ENCODE measurements at regions not wholly inside any gene's neighbourhood (a gene's known extent, or its start where the extent isn't known, plus 50 kb on each side); places are given as distances from the start of the nearest gene placed in this dataset.

DNA sequence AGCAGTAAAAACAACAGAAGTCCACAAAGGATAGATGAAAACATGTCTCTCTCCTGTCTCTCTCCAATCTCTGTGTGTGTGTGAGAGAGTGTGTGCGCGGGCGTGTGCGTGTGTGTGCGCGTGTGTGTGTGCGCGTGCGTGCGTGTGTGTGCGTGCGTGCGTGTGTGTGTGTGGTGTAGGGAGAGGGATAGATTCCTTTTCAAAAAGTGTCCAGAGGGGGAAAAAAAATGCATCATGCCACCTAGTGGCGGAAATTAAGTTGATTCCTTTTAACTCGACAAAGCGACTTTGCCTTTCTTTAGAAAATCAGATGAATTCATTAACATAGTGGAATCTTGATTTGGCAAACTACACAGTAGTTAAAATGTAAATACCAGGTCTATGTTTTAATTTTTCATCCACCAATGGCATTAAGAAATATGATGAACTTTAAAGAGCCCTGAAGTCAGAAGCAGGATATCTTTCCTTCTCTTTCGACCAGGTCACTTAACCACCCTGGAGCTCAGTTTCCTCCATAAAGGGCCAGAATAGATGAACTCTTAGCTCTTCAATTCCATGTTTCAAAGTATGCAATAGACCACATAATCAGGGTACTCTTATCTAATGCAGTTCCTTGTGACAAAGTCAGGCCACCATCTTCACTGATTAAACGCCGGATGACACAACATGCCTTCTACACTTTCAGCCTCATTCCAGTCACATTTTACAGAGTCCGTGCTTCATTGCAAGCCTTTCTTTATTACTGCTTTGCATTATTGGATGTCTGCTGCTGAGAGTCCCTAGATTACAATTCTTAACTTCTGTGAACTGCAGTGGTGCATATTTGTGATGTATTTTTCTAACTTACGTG is 162.8 kb downstream of the FBXO8 start:
- DNase-seq = peak; percentile 23

- DNase-seq = no peak
Observed at GRCh38 chr4:174119830-174120229, 163.6 kb downstream of the FBXO8 start.

- DNase-seq = no peak
Observed at GRCh38 chr4:174119051-174119450, 164.4 kb downstream of the FBXO8 start.

DNA sequence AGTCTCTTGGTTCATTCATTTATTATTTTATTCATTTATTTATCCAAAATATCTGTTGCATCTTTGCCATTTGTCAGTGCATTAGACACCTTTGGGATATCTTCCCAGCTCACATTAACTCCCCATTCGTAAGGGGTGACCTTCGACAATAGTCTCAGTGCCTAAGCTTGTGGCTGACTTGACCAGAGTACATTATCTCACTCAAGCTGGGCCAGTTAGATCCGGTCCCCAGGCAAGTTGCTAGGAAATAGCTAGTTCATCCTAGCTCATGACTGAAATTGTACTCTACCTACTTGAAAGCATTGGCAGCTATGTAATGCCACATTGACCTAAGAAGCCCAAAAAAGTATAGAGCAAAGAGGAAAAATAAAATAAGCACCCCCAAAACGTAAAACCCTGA is 165.3 kb downstream of the FBXO8 start:
- no peak for DNase-seq

- DNase-seq = no peak
Observed at GRCh38 chr4:174117445-174117844, 166.0 kb downstream of the FBXO8 start.

GRCh38 chr4:174116021-174116420 is 167.4 kb downstream of the FBXO8 start:
- DNase-seq = no peak

DNA sequence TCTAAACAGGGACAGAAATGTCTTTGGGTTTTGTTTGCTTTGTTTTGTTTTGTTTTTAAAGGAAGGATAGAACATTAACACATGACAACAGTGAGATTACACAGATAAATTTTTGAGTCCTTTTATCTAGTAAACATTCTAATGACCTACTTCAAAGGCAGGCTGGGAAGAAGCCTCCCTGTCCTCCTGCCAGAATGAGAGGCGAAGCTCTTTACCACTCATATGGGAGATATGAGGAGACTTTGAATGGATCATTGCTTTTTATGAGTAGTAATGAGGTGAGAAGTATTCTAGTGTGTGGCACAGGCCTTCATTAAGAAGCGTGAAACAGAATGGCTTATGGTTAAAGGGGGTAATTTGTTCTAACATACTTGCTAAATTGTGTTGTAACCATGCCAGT is 172.0 kb downstream of the FBXO8 start:
- DNase-seq = no peak

DNA sequence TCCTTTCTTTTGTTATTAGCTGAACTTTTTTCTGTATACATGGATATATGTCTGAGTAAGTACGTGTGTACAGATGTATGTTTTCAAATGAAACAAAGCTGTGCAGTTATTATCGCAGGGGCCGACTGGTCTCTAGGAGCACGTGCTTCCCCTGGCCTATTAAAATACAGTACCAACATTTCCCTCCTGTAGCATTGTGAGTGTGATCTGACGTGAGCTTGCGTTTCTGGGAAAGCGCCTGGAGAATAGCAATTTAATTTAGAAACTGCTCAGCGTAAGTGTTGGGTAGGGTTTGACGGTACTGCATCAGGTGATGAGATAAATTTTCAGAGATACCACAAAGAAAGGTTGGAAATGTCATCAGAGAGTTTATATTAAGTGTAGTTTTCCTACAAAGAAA is 173.3 kb downstream of the FBXO8 start:
- no peak for DNase-seq

- DNase-seq = no peak
Observed at GRCh38 chr4:174107746-174108354, 175.6 kb downstream of the FBXO8 start.

- no peak for DNase-seq
Observed at GRCh38 chr4:174105202-174105601, 178.3 kb downstream of the FBXO8 start.

DNA sequence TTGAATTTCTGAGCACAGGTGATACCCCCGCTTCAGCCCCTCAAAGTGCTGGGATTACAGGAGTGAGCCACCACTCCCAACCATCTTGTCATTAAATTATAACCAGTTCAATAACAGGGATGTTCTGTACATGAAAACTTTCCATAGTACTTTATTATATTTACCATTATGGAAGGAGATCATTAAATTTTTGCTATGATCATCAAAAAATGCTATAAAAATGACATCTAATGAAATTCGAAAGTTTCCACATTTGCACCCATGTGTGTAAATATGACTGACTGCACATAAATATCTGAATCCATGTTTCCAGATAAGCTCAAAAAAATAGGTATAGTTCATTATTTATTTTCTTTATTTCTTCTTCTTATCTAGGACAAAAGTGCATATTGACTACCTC is 182.6 kb downstream of the FBXO8 start:
- DNase-seq = no peak

DNA sequence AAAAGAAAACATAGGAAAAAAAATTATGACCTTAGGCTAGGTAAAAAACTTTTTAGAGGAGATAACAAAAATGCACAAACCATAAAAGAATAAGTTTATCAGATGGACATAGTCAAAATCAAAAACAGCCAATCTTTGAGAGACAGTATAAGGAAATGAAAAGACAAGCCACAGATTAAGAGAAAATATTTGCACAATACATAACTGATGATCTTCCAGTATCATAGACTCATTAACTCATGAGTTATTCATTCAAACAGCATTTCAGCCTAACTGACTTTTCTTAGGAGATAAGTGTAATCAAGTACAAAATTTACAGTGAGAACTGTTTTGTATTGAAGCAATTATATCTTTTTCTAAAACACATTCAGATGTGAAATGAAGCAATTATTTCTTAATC is 183.8 kb downstream of the FBXO8 start:
- no peak for DNase-seq

GRCh38 chr4:174096999-174097398 is 186.5 kb downstream of the FBXO8 start:
- no peak for DNase-seq

DNA sequence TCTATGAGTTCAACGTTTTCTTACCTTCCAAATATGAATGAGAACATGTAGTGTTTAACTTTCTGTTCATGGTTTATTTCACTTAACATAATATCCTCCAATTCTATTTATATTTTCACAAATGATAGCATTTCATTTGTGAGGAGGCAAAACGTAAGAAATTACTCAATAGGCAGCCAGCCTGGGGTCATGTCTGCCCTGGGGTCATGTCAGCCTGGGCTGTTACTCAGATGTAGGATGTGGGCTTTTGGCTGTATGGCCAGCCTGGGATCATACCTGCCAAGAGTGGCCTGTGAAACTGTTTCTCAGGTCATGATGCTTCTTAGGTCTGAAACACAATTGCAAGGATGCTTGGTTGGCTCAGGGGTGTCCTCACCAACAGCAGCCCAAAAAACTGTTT is 187.0 kb downstream of the FBXO8 start:
- DNase-seq = no peak

DNA sequence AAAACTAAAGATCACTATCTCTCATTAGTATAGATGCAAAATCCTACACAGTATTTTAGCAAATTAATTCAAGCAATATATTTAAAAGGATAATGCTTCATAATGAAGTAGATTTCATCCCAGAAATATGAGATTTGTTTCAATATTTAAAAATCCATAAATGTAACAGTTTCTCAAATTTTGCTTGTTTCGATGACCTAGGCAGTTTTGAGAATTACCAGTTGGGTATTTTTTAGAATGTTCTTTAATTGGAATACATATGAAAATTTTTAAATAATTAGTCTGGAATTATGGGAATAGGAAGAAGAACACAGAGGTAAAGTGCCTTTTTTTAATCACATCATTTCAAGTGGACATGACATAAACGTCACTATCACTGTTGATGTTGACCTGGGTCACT is 192.3 kb downstream of the FBXO8 start:
- no peak for DNase-seq

GRCh38 chr4:174089711-174090110 is 193.8 kb downstream of the FBXO8 start:
- no peak for DNase-seq

DNA sequence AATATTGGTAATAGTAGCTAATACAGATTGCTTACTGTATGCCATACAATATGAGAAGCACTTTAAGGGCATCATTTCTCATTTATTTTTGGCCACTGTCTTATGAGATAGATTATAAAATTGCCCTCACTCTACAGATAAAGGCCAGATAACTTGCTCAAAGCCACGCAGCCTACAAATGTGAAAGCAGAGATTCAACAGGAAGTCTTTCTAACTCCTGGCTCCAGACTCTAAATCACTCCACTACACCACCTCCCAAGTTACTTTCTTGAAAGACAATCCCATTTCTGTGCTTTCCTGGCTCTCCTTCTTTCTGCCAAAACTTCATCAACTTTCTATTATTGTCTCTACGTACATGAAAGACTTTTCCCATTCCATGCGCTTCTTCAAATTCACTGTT is 194.7 kb downstream of the FBXO8 start:
- no peak for DNase-seq

GRCh38 chr4:174086829-174087799 is 196.4 kb downstream of the FBXO8 start:
- DNase-seq = no peak

DNA sequence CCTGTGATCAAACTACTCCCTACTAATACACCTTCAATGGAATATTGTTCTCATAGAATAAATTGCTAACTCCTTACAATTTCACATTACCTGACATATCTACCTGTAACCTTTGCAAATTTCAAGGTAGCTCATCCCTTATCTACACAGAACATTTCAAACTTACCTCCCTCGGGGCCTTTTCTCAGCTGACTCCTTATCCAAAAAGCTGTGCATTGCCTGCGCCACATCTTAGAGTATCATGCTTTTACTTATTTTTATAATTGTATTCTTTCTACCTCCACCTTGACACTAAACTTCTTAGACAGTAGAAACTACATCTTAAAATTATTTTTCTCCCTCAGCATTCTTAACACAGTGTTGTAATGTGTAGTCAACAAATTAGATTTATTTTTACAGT is 198.5 kb downstream of the FBXO8 start:
- no peak for DNase-seq

GRCh38 chr4:174084542-174084941 is 198.9 kb downstream of the FBXO8 start:
- no peak for DNase-seq

- no peak for DNase-seq
Observed at GRCh38 chr4:174080361-174080760, 203.1 kb downstream of the FBXO8 start.

DNA sequence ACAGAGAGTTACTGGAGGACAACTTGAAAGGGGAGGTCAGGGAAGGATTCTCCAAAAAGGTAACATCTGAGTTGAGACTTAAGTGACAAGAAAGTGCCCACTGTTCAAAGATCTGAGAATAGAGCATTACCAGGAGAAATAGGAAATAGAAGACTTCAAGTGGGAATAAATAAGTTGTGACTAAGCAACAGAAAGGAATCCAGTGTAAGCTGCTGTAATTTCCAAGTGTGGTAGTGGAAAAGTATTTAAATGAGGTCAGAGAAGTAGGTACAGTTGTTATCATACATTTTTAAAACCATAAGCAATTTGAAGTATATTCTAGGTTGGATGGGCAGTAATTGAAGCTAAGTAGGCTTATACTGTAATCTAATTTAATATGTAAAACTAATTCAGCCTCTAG is 211.9 kb downstream of the FBXO8 start:
- DNase-seq = no peak

DNA sequence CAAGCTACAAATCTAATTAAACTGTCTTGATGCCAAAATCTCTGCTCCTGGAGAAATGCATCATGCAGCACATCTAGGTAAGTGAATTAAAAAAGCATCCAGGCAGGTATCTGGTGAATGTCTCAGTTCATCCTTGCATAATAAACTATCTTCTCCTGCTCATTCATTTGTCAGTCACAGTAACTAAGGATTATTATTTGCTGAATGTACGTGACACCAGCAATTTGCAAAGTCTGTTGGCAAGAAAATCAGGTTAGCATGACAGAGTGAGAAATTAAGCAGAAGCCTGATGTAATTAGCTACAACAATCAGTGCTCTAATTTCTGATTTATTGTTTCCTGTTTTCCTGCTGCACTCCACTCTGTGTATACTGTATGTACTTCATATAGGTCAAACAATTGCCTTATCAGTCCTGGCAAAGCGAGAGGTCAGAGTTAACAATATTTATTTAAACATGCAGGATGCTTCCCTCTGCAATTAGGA is 213.6 kb downstream of the FBXO8 start:
- no peak for DNase-seq
